OCI-LY7 (cell line): ENCODE measurements at regions not wholly inside any gene's neighbourhood (a gene's known extent, or its start where the extent isn't known, plus 50 kb on each side); places are given as distances from the start of the nearest gene placed in this dataset.

Experiments used
- BruUV-seq: library from RNA; stranded (reverse); fragments of 400-500 nt; replicated peaks from 2 replicates; lab custom pipeline; 2021; lab: Mats Ljungman, UMichigan
- CTCF ChIA-PET: fragments of 300-600 bp; sonication (Branson Sonifier 250); formaldehyde crosslinking; loops from one replicate; lab custom pipeline; 2022; ENCODE audit warnings: antibody characterized with exemption; ENCODE audit not compliant: unreplicated experiment; lab: Charles Lee
- POLR2A ChIA-PET: fragments of 300-600 bp; sonication (Branson Sonifier 250); formaldehyde crosslinking; loops from one replicate; lab custom pipeline; 2022; ENCODE audit warnings: antibody characterized with exemption; lab: Charles Lee
- DNase-seq: peaks from one replicate; pipeline ENCODE4 v3.0.0-alpha.2; 2015; ENCODE audit warnings: low spot score
- H2AFZ ChIP-seq: fragments of 200-600 bp; sonication (generic), shearing (Covaris generic); 2 replicates; pipeline ENCODE4 v1.6.1; 2014; ENCODE audit warnings: mild to moderate bottlenecking, antibody characterized with exemption, low read length, moderate library complexity
- H3K27ac ChIP-seq: fragments of 200-600 bp; sonication (generic); 2 replicates; pipeline ENCODE4 v1.5.1; 2014; ENCODE audit warnings: mixed run types, low read depth, mild to moderate bottlenecking, moderate library complexity, low read length, inconsistent platforms; ENCODE audit not compliant: poor library complexity, severe bottlenecking
- H3K36me3 ChIP-seq: fragments of 200-600 bp; sonication (generic); 2 replicates; pipeline ENCODE4 v1.6.1; 2014; ENCODE audit warnings: mild to moderate bottlenecking, antibody characterized with exemption, low read length, moderate library complexity, mixed read lengths; ENCODE audit not compliant: insufficient read depth
- H3K4me1 ChIP-seq: fragments of 200-600 bp; sonication (generic); 2 replicates; pipeline ENCODE4 v1.5.1; 2014; ENCODE audit warnings: mild to moderate bottlenecking, low read length; ENCODE audit not compliant: insufficient read depth, poor library complexity, severe bottlenecking
- H3K4me2 ChIP-seq: fragments of 200-600 bp; sonication (generic); 2 replicates; pipeline ENCODE4 v1.6.1; 2014; ENCODE audit warnings: mild to moderate bottlenecking, low read length
- H3K4me3 ChIP-seq: fragments of 200-600 bp; sonication (generic); 2 replicates; pipeline ENCODE4 v1.5.1; 2014; ENCODE audit warnings: mild to moderate bottlenecking, low read depth, low read length; ENCODE audit not compliant: poor library complexity, severe bottlenecking
- H3K79me2 ChIP-seq: fragments of 200-600 bp; sonication (generic); 2 replicates; pipeline ENCODE4 v1.6.1; 2016; ENCODE audit warnings: low read depth, mild to moderate bottlenecking, low read length, moderate library complexity, mixed read lengths; ENCODE audit not compliant: insufficient read depth
- H3K9me2 ChIP-seq: fragments of 200-600 bp; sonication (generic); 2 replicates; pipeline ENCODE4 v1.6.1; 2016; ENCODE audit warnings: mild to moderate bottlenecking, low read length, mixed read lengths; ENCODE audit not compliant: insufficient read depth
- H3K9me3 ChIP-seq: fragments of 200-600 bp; sonication (generic); 2 replicates; pipeline ENCODE4 v1.6.1; 2014; ENCODE audit warnings: mild to moderate bottlenecking, mixed run types, low read length, mixed read lengths
- H4K20me1 ChIP-seq: fragments of 200-600 bp; sonication (generic); 2 replicates; pipeline ENCODE4 v1.6.1; 2014; ENCODE audit warnings: mild to moderate bottlenecking, antibody characterized with exemption, low read length, moderate library complexity, mixed read lengths; ENCODE audit not compliant: insufficient read depth
- CTCF ChIP-seq: fragments of 200-600 bp; sonication (generic); conservative IDR thresholded peaks from 2 replicates; pipeline ENCODE4 v1.5.1; 2014; ENCODE audit warnings: mild to moderate bottlenecking, antibody characterized with exemption, low read length, moderate library complexity, mixed read lengths
- EZH2phosphoT487 ChIP-seq: fragments of 200-600 bp; sonication (generic); IDR thresholded peaks from 2 replicates; pipeline ENCODE4 v1.6.1; 2018; ENCODE audit warnings: low read depth, borderline replicate concordance, mild to moderate bottlenecking, mixed run types, antibody characterized with exemption, low read length, moderate library complexity, mixed read lengths
- intact Hi-C: fragments of 100-400 bp; cut with micrococcal nuclease; formaldehyde crosslinking; loops from one replicate; pipeline ENCODE4 v1.10.0; 2022; ENCODE audit not compliant: unreplicated experiment

- BruUV-seq = no TSS peak
- DNase-seq = no peak
- Histone ChIP-seq H3K79me2 (no peaks in the 10 kb centered on the region), H3K4me2 (no peak overlapping the region), H3K27ac (no peak overlapping the region), H3K4me3 (no peak overlapping the region), H3K9me3 (no peaks in the 10 kb centered on the region), H3K9me2 (no peaks in the 10 kb centered on the region), H2AFZ (no peak overlapping the region), H3K36me3 (no peaks in the 10 kb centered on the region), H3K4me1 (no peaks in the 10 kb centered on the region), H4K20me1 (no peaks in the 10 kb centered on the region)
- POLR2A ChIA-PET = no interaction called here
- TF ChIP-seq EZH2phosphoT487 (no peak), CTCF (no peak)
- CTCF ChIA-PET = no interaction called here
- intact Hi-C loops = no loop called here
Measured at GRCh38 chr2:147385600-147385999, 459.2 kb upstream of the ACVR2A start.

- POLR2A ChIA-PET = interaction anchor here (0.7 kb wide), 1 partner anchor 23 kb away, joined by 3 read pairs; no protein-coding TSS in a partner anchor
- no peaks in the 10 kb centered on the region for H3K36me3 ChIP-seq
- no peaks in the 10 kb centered on the region for H3K4me1 ChIP-seq
- no peak for DNase-seq
- intact Hi-C loops = no loop called here
- H2AFZ ChIP-seq = no peak overlapping the region
- no peak for TF ChIP-seq CTCF
- no peak for TF ChIP-seq EZH2phosphoT487
- H3K9me3 ChIP-seq = no peaks in the 10 kb centered on the region
- H3K9me2 ChIP-seq = no peaks in the 10 kb centered on the region
- CTCF ChIA-PET = no interaction called here
- no peak overlapping the region for H3K4me2 ChIP-seq
- BruUV-seq = no TSS peak
- H4K20me1 ChIP-seq = no peaks in the 10 kb centered on the region
- H3K4me3 ChIP-seq = no peak overlapping the region
- H3K27ac ChIP-seq = no peak overlapping the region
- no peaks in the 10 kb centered on the region for H3K79me2 ChIP-seq
Measured at GRCh38 chr2:147384659-147385058, 460.2 kb upstream of the ACVR2A start.

- no peak overlapping the region for H3K27ac ChIP-seq
- no peaks in the 10 kb centered on the region for H3K9me3 ChIP-seq
- H3K4me3 ChIP-seq = no peak overlapping the region
- no peak for DNase-seq
- no peak overlapping the region for H2AFZ ChIP-seq
- CTCF ChIA-PET = no interaction called here
- intact Hi-C loops = no loop called here
- no peak for TF ChIP-seq CTCF
- no peak for TF ChIP-seq EZH2phosphoT487
- POLR2A ChIA-PET = interaction anchor here (0.7 kb wide), 1 partner anchor 31 kb away, joined by 3 read pairs; no protein-coding TSS in a partner anchor
- no TSS peak for BruUV-seq
- H3K4me2 ChIP-seq = no peak overlapping the region
- H3K79me2 ChIP-seq = no peaks in the 10 kb centered on the region
- no peaks in the 10 kb centered on the region for H3K4me1 ChIP-seq
- H4K20me1 ChIP-seq = no peaks in the 10 kb centered on the region
- no peaks in the 10 kb centered on the region for H3K9me2 ChIP-seq
- no peaks in the 10 kb centered on the region for H3K36me3 ChIP-seq
Measured at GRCh38 chr2:147382322-147382948, 462.4 kb upstream of the ACVR2A start.
